IMR-90 (cell line): ENCODE measurements at regions not wholly inside any gene's neighbourhood (a gene's known extent, or its start where the extent isn't known, plus 50 kb on each side); places are given as distances from the start of the nearest gene placed in this dataset.

Experiments used
- ATAC-seq: fragments of 200-7000 bp; cut with Tn5 transposase; 2 replicates; pipeline ENCODE4 v1.9.1; 2020; ENCODE audit warnings: low read depth, mild to moderate bottlenecking, moderate library complexity
- BruUV-seq: library from RNA; stranded (reverse); fragments of 400-500 nt; replicated peaks from 2 replicates; lab custom pipeline; 2021; lab: Mats Ljungman, UMichigan
- CTCF ChIA-PET: fragments of 300-600 bp; formaldehyde crosslinking; extraction: SDS; loops from one replicate; lab custom pipeline; 2021; ENCODE audit warnings: antibody characterized with exemption; lab: Yijun Ruan, JAX
- POLR2A ChIA-PET: fragments of 300-600 bp; sonication (Branson Sonifier 250); formaldehyde crosslinking; loops from one replicate; lab custom pipeline; 2022; ENCODE audit warnings: antibody characterized with exemption; ENCODE audit not compliant: unreplicated experiment; lab: Charles Lee
- DNase-seq: peaks from one replicate; pipeline ENCODE4 v3.0.0; 2013
- H2AFZ ChIP-seq: replicated peaks from 2 replicates; pipeline ENCODE3; 2013; ENCODE audit warnings: low read length, mild to moderate bottlenecking; ENCODE audit not compliant: poor library complexity
- H2AK5ac ChIP-seq: 2 replicates; pipeline ENCODE4 v1.6.1; 2013; ENCODE audit warnings: low read depth, low read length, inconsistent platforms
- H2AK9ac ChIP-seq: replicated peaks from 2 replicates; pipeline ENCODE3; 2013; ENCODE audit warnings: mild to moderate bottlenecking, low read depth, low read length, moderate library complexity; ENCODE audit not compliant: poor library complexity
- H2BK120ac ChIP-seq: 2 replicates; pipeline ENCODE4 v1.6.1; 2013; ENCODE audit warnings: low read depth, low read length, inconsistent platforms
- H2BK15ac ChIP-seq: 3 replicates; pipeline ENCODE4 v1.6.1; 2013; ENCODE audit warnings: low read depth, low read length, inconsistent platforms
- H2BK20ac ChIP-seq: 2 replicates; pipeline ENCODE4 v1.6.1; 2013; ENCODE audit warnings: low read depth, mild to moderate bottlenecking, inconsistent platforms, low read length, moderate library complexity
- H2BK5ac ChIP-seq: 2 replicates; pipeline ENCODE4 v1.6.1; 2013; ENCODE audit warnings: mild to moderate bottlenecking, low read depth, low read length, inconsistent platforms; ENCODE audit not compliant: poor library complexity, severe bottlenecking
- H3K14ac ChIP-seq: replicated peaks from 2 replicates; pipeline ENCODE4 v1.6.1; 2013; ENCODE audit warnings: low read depth, low read length, inconsistent platforms
- H3K18ac ChIP-seq: 2 replicates; pipeline ENCODE4 v1.6.1; 2013; ENCODE audit warnings: low read depth, low read length, control low read depth
- H3K23ac ChIP-seq: 2 replicates; pipeline ENCODE4 v1.6.1; 2013; ENCODE audit warnings: low read depth, low read length, inconsistent platforms
- H3K27ac ChIP-seq: 2 replicates; pipeline ENCODE4 v1.5.1; 2013; ENCODE audit warnings: mild to moderate bottlenecking, control low read depth, low read length; ENCODE audit not compliant: insufficient read depth
- H3K27me3 ChIP-seq: 2 replicates; pipeline ENCODE4 v1.6.1; 2013; ENCODE audit warnings: low read length; ENCODE audit not compliant: control insufficient read depth, insufficient read depth
- H3K36me3 ChIP-seq: 2 replicates; pipeline ENCODE4 v1.6.1; 2013; ENCODE audit warnings: low read length, mixed read lengths; ENCODE audit not compliant: control insufficient read depth, insufficient read depth
- H3K4ac ChIP-seq: 2 replicates; pipeline ENCODE4 v1.6.1; 2013; ENCODE audit warnings: low read depth, low read length, inconsistent platforms
- H3K4me1 ChIP-seq: 2 replicates; pipeline ENCODE4 v1.6.1; 2013; ENCODE audit warnings: low read length, mixed read lengths; ENCODE audit not compliant: control insufficient read depth, insufficient read depth
- H3K4me2 ChIP-seq: 2 replicates; pipeline ENCODE4 v1.6.1; 2013; ENCODE audit warnings: low read depth, mild to moderate bottlenecking, control low read depth, low read length, moderate library complexity
- H3K4me3 ChIP-seq: 2 replicates; pipeline ENCODE4 v1.5.1; 2013; ENCODE audit warnings: low read depth, mild to moderate bottlenecking, control low read depth, low read length, moderate library complexity; ENCODE audit not compliant: insufficient read depth
- H3K56ac ChIP-seq: 2 replicates; pipeline ENCODE4 v1.6.1; 2013; ENCODE audit warnings: low read length, inconsistent platforms; ENCODE audit not compliant: insufficient read depth; ENCODE audit errors: extremely low read depth
- H3K79me1 ChIP-seq, 2 experiments: 2 replicates each; pipeline ENCODE4 v1.6.1; 2013; ENCODE audit warnings: low read length in 2 of 2, inconsistent platforms in 1 of 2, low read depth in 1 of 2
- H3K9ac ChIP-seq: 2 replicates; pipeline ENCODE4 v1.6.1; 2013; ENCODE audit warnings: low read depth, low read length, control low read depth
- H3K9me1 ChIP-seq: 2 replicates; pipeline ENCODE4 v1.6.1; 2013; ENCODE audit warnings: low read length, inconsistent platforms; ENCODE audit not compliant: insufficient read depth
- H3K9me3 ChIP-seq: 2 replicates; pipeline ENCODE4 v1.6.1; 2013; ENCODE audit warnings: low read length; ENCODE audit not compliant: control insufficient read depth, insufficient read depth
- H4K20me1 ChIP-seq: 2 replicates; pipeline ENCODE4 v1.6.1; 2013; ENCODE audit warnings: low read length, inconsistent platforms; ENCODE audit not compliant: insufficient read depth
- H4K5ac ChIP-seq: 2 replicates; pipeline ENCODE4 v1.6.1; 2013; ENCODE audit warnings: mild to moderate bottlenecking, low read depth, low read length, control low read depth
- H4K8ac ChIP-seq, 2 experiments: 2 replicates each; pipeline ENCODE4 v1.6.1; 2013; ENCODE audit warnings: low read depth in 2 of 2, low read length in 2 of 2, control low read depth in 1 of 2, inconsistent platforms in 1 of 2
- H4K91ac ChIP-seq: 2 replicates; pipeline ENCODE4 v1.6.1; 2013; ENCODE audit warnings: low read depth, low read length, inconsistent platforms; ENCODE audit not compliant: insufficient read depth
- BHLHE40 ChIP-seq: fragments of 150-350 bp; IDR thresholded peaks from 2 replicates; pipeline ENCODE4 v1.6.1; 2016; ENCODE audit warnings: mild to moderate bottlenecking, low read depth, low read length
- CEBPB ChIP-seq: IDR thresholded peaks from 2 replicates; pipeline ENCODE4 v1.6.1; 2012; ENCODE audit warnings: low read depth, low read length, improper control_type of control experiment
- FOS ChIP-seq: fragments of 150-350 bp; IDR thresholded peaks from 2 replicates; pipeline ENCODE4 v1.6.1; 2016; ENCODE audit warnings: low read depth, low read length
- MAFK ChIP-seq: IDR thresholded peaks from 2 replicates; pipeline ENCODE4 v1.6.1; 2012; ENCODE audit warnings: low read depth, low read length, improper control_type of control experiment
- MXI1 ChIP-seq: IDR thresholded peaks from 2 replicates; pipeline ENCODE4 v1.6.1; 2012; ENCODE audit warnings: low read depth, mild to moderate bottlenecking, low read length, moderate library complexity, borderline replicate concordance
- POLR2A ChIP-seq: IDR thresholded peaks from 2 replicates; pipeline ENCODE4 v1.6.1; 2012; ENCODE audit warnings: mild to moderate bottlenecking, low read depth, low read length
- RFX5 ChIP-seq: IDR thresholded peaks from 2 replicates; pipeline ENCODE4 v1.8.0; 2012; ENCODE audit warnings: low read depth, mild to moderate bottlenecking, low read length, moderate library complexity
- SMC3 ChIP-seq: fragments of 150-350 bp; IDR thresholded peaks from 2 replicates; pipeline ENCODE4 v1.6.1; 2016; ENCODE audit warnings: low read depth, mild to moderate bottlenecking, antibody characterized with exemption, low read length, moderate library complexity
- WGBS, 2 experiments: methylation state at CpG; one replicate each; pipeline versions ENCODE4 v1.1.5 to v1.1.7; 2013; ENCODE audit warnings: missing lambda C conversion rate in 2 of 2; ENCODE audit not compliant: insufficient read length in 1 of 2; ENCODE audit errors: extremely low coverage in 2 of 2; 5-methylcytosine and 5-hydroxymethylcytosine counted together
- dilution Hi-C: fragments of 300-500 bp; cut with HindIII; formaldehyde crosslinking; loops from one replicate; pipeline ENCODE4 v1.14.3; 2018; ENCODE audit warnings: low sequenced_read_pairs; ENCODE audit not compliant: unreplicated experiment
- in situ Hi-C: fragments of 300-500 bp; cut with MboI; formaldehyde crosslinking; loops from 3 replicates; pipeline ENCODE4 v1.14.3; 2019; ENCODE audit warnings: low sequenced_read_pairs, inconsistent platforms, mixed read lengths
- intact Hi-C: fragments of 100-400 bp; cut with micrococcal nuclease; formaldehyde crosslinking; loops from 2 replicates; pipeline ENCODE4 v1.10.0; 2022
- TF ChIP-seq, protein P1 (sequence below): conservative IDR thresholded peaks from 2 replicates; pipeline ENCODE4 v1.5.1; 2012; ENCODE audit warnings: mild to moderate bottlenecking, low read depth, low read length, improper control_type of control experiment
- TF ChIP-seq, protein P2 (sequence below): fragments of 150-350 bp; IDR thresholded peaks from 2 replicates; pipeline ENCODE4 v1.6.1; 2017; ENCODE audit warnings: mild to moderate bottlenecking, antibody characterized with exemption, low read length, low read depth
- TF ChIP-seq, protein P3 (sequence below): fragments of 150-350 bp; IDR thresholded peaks from 2 replicates; pipeline ENCODE4 v1.6.1; 2016; ENCODE audit warnings: low read depth, mild to moderate bottlenecking, low read length, moderate library complexity, borderline replicate concordance

- Histone ChIP-seq H3K18ac (no peak overlapping the region), H3K9ac (no peak overlapping the region), H2BK120ac (no peak overlapping the region), H3K36me3 (no peaks in the 10 kb centered on the region), H3K79me1 (no peaks in the 10 kb centered on the region), H3K14ac (no peak overlapping the region), H3K9me3 (peaks cover 13% of the 10 kb centered on the region), H4K91ac (no peak overlapping the region), H3K4ac (no peak overlapping the region), H3K27me3 (no peaks in the 10 kb centered on the region), H2BK15ac (no peak overlapping the region), H3K23ac (no peak overlapping the region), H3K27ac (no peak overlapping the region), H3K9me1 (no peaks in the 10 kb centered on the region), H3K56ac (no peak overlapping the region), H3K4me1 (no peaks in the 10 kb centered on the region), H4K20me1 (no peaks in the 10 kb centered on the region), H2BK20ac (no peak overlapping the region), H2AFZ (no peak overlapping the region), H4K8ac (no peak overlapping the region), H3K4me3 (no peak overlapping the region), H4K5ac (no peak overlapping the region), H2AK9ac (no peak overlapping the region), H2AK5ac (no peak overlapping the region), H2BK5ac (no peak overlapping the region), H3K4me2 (no peak overlapping the region)
- CTCF ChIA-PET, result no interaction called here
- TF ChIP-seq SMC3, result no peak
- no peak for TF ChIP-seq MXI1
- TF ChIP-seq, protein P1, sequence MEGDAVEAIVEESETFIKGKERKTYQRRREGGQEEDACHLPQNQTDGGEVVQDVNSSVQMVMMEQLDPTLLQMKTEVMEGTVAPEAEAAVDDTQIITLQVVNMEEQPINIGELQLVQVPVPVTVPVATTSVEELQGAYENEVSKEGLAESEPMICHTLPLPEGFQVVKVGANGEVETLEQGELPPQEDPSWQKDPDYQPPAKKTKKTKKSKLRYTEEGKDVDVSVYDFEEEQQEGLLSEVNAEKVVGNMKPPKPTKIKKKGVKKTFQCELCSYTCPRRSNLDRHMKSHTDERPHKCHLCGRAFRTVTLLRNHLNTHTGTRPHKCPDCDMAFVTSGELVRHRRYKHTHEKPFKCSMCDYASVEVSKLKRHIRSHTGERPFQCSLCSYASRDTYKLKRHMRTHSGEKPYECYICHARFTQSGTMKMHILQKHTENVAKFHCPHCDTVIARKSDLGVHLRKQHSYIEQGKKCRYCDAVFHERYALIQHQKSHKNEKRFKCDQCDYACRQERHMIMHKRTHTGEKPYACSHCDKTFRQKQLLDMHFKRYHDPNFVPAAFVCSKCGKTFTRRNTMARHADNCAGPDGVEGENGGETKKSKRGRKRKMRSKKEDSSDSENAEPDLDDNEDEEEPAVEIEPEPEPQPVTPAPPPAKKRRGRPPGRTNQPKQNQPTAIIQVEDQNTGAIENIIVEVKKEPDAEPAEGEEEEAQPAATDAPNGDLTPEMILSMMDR, result no peak
- TF ChIP-seq CEBPB, result no peak
- no peak for TF ChIP-seq FOS
- no peak for TF ChIP-seq RFX5
- no peak for TF ChIP-seq MAFK
- TF ChIP-seq POLR2A, result no peak
- TF ChIP-seq, protein P2, sequence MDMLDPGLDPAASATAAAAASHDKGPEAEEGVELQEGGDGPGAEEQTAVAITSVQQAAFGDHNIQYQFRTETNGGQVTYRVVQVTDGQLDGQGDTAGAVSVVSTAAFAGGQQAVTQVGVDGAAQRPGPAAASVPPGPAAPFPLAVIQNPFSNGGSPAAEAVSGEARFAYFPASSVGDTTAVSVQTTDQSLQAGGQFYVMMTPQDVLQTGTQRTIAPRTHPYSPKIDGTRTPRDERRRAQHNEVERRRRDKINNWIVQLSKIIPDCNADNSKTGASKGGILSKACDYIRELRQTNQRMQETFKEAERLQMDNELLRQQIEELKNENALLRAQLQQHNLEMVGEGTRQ, result no peak
- TF ChIP-seq, protein P3, sequence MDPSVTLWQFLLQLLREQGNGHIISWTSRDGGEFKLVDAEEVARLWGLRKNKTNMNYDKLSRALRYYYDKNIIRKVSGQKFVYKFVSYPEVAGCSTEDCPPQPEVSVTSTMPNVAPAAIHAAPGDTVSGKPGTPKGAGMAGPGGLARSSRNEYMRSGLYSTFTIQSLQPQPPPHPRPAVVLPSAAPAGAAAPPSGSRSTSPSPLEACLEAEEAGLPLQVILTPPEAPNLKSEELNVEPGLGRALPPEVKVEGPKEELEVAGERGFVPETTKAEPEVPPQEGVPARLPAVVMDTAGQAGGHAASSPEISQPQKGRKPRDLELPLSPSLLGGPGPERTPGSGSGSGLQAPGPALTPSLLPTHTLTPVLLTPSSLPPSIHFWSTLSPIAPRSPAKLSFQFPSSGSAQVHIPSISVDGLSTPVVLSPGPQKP, result no peak
- no peak for TF ChIP-seq BHLHE40
- ATAC-seq (no peak), DNase-seq (no peak)
- dilution Hi-C loops, result no loop called here
- no TSS peak for BruUV-seq
- intact Hi-C loops, result no loop called here
- WGBS, 2 experiments, result no CpG with 5 or more reads among the region's 3 CpGs
- POLR2A ChIA-PET, result no interaction called here
- in situ Hi-C loops, result no loop called here
Observed at GRCh38 chr3:163671201-163671600, 1407.1 kb downstream of the SI start.
